GM19035 (cell line): ENCODE measurements at regions not wholly inside any gene's neighbourhood (a gene's known extent, or its start where the extent isn't known, plus 50 kb on each side); places are given as distances from the start of the nearest gene placed in this dataset.

Experiments
- ATAC-seq: cut with Tn5 transposase; IDR thresholded peaks from one replicate; pipeline ENCODE4 v1.9.1; 2021; ENCODE audit not compliant: unreplicated experiment

- ATAC-seq, result no peak
These were observed 312.7 kb downstream of the TLE3 start for GRCh38 chr15:69784798-69785566.

GRCh38 chr15:69786136-69786701 lies 311.5 kb downstream of the TLE3 start:
- no peak for ATAC-seq

GRCh38 chr15:69787791-69788190 lies 309.9 kb downstream of the TLE3 start:
- no peak for ATAC-seq

GRCh38 chr15:69789648-69790393 lies 307.9 kb downstream of the TLE3 start:
- ATAC-seq, result no peak

- ATAC-seq, result no peak
These were observed 307.1 kb downstream of the TLE3 start for GRCh38 chr15:69790632-69791031.

- ATAC-seq, result no peak
These were observed 304.9 kb downstream of the TLE3 start for GRCh38 chr15:69792823-69793222.

- ATAC-seq, result no peak
These were observed 304.3 kb downstream of the TLE3 start for GRCh38 chr15:69793431-69793780.

GRCh38 chr15:69793781-69794451 lies 303.8 kb downstream of the TLE3 start:
- ATAC-seq, result no peak

GRCh38 chr15:69794645-69795469 lies 302.9 kb downstream of the TLE3 start:
- no peak for ATAC-seq

- no peak for ATAC-seq
These were observed 302.1 kb downstream of the TLE3 start for GRCh38 chr15:69795601-69796000.

- ATAC-seq, result no peak
These were observed 300.6 kb downstream of the TLE3 start for GRCh38 chr15:69797051-69797595.

- no peak for ATAC-seq
These were observed 300.1 kb downstream of the TLE3 start for GRCh38 chr15:69797615-69798014.

GRCh38 chr15:69798481-69799250 lies 299.1 kb downstream of the TLE3 start:
- ATAC-seq, result no peak

GRCh38 chr15:69801144-69801543 lies 296.6 kb downstream of the TLE3 start:
- ATAC-seq, result no peak

GRCh38 chr15:69802432-69802831 lies 295.3 kb downstream of the TLE3 start:
- ATAC-seq, result no peak

- ATAC-seq, result no peak
These were observed 292.9 kb downstream of the TLE3 start for GRCh38 chr15:69804786-69805185.

GRCh38 chr15:69805248-69805953 lies 292.3 kb downstream of the TLE3 start:
- no peak for ATAC-seq

- ATAC-seq, result no peak
These were observed 291.3 kb downstream of the TLE3 start for GRCh38 chr15:69806287-69806915.

- no peak for ATAC-seq
These were observed 290.0 kb downstream of the TLE3 start for GRCh38 chr15:69807721-69808120.
